ENCODE measurements at regions not wholly inside any gene's neighbourhood (a gene's known extent, or its start where the extent isn't known, plus 50 kb on each side); places are given as distances from the start of the nearest gene placed in this dataset.

- Histone ChIP-seq H3K9ac (no peak overlapping the region), H3K79me2 (ENCODE audit: insufficient read depth, low read depth) (no peaks in the 10 kb centered on the region), H2AFZ (ENCODE audit: low read depth) (no peak overlapping the region), H4K20me1 (ENCODE audit: insufficient read depth) (no peaks in the 10 kb centered on the region), H3K4me2 (no peak overlapping the region), H3K27ac (no peak overlapping the region), H3K27me3 (ENCODE audit: insufficient read depth, low read depth) (no peaks in the 10 kb centered on the region), H3K4me3 (IDR thresholded peaks at IDR 0.05; ENCODE audit: insufficient read depth, low read depth, low read length) (no peak overlapping the region), H3K4me1 (ENCODE audit: low read depth, poor library complexity, severe bottlenecking) (no peaks in the 10 kb centered on the region), H3K36me3 (ENCODE audit: insufficient read depth) (no peaks in the 10 kb centered on the region)
- no peak for TF ChIP-seq CTCF (conservative IDR thresholded peaks at IDR 0.05; ENCODE audit: low read depth, low read length)
These were observed 995.7 kb upstream of the PRKX start for GRCh38 chrX:4708970-4709760.

- no peaks in the 10 kb centered on the region for H3K27me3 ChIP-seq (ENCODE audit: insufficient read depth, low read depth)
- no peak for TF ChIP-seq CTCF (conservative IDR thresholded peaks at IDR 0.05; ENCODE audit: low read depth, low read length)
- H2AFZ ChIP-seq (ENCODE audit: low read depth) = no peak overlapping the region
- no peak overlapping the region for H3K9ac ChIP-seq
- H3K79me2 ChIP-seq (ENCODE audit: insufficient read depth, low read depth) = no peaks in the 10 kb centered on the region
- no peaks in the 10 kb centered on the region for H4K20me1 ChIP-seq (ENCODE audit: insufficient read depth)
- H3K4me1 ChIP-seq (ENCODE audit: low read depth, poor library complexity, severe bottlenecking) = no peaks in the 10 kb centered on the region
- H3K36me3 ChIP-seq (ENCODE audit: insufficient read depth) = no peaks in the 10 kb centered on the region
- H3K4me3 ChIP-seq (IDR thresholded peaks at IDR 0.05; ENCODE audit: insufficient read depth, low read depth, low read length) = no peak overlapping the region
- no peak overlapping the region for H3K4me2 ChIP-seq
- H3K27ac ChIP-seq = no peak overlapping the region
These were observed 993.5 kb upstream of the PRKX start for GRCh38 chrX:4706961-4707360.

- Histone ChIP-seq H2AFZ (ENCODE audit: low read depth) (no peak overlapping the region), H3K4me1 (ENCODE audit: low read depth, poor library complexity, severe bottlenecking) (no peaks in the 10 kb centered on the region), H3K9ac (no peak overlapping the region), H3K36me3 (ENCODE audit: insufficient read depth) (no peaks in the 10 kb centered on the region), H3K4me3 (IDR thresholded peaks at IDR 0.05; ENCODE audit: insufficient read depth, low read depth, low read length) (no peak overlapping the region), H3K27ac (no peak overlapping the region), H3K27me3 (ENCODE audit: insufficient read depth, low read depth) (no peaks in the 10 kb centered on the region), H3K79me2 (ENCODE audit: insufficient read depth, low read depth) (no peaks in the 10 kb centered on the region), H4K20me1 (ENCODE audit: insufficient read depth) (no peaks in the 10 kb centered on the region), H3K4me2 (no peak overlapping the region)
- no peak for TF ChIP-seq CTCF (conservative IDR thresholded peaks at IDR 0.05; ENCODE audit: low read depth, low read length)
These were observed 977.1 kb upstream of the PRKX start for GRCh38 chrX:4690521-4690920.

- no peak overlapping the region for H3K4me2 ChIP-seq
- no peak for TF ChIP-seq CTCF (conservative IDR thresholded peaks at IDR 0.05; ENCODE audit: low read depth, low read length)
- H4K20me1 ChIP-seq (ENCODE audit: insufficient read depth) = no peaks in the 10 kb centered on the region
- H3K27ac ChIP-seq = no peak overlapping the region
- H3K9ac ChIP-seq = no peak overlapping the region
- H3K36me3 ChIP-seq (ENCODE audit: insufficient read depth) = no peaks in the 10 kb centered on the region
- no peak overlapping the region for H3K4me3 ChIP-seq (IDR thresholded peaks at IDR 0.05; ENCODE audit: insufficient read depth, low read depth, low read length)
- no peaks in the 10 kb centered on the region for H3K27me3 ChIP-seq (ENCODE audit: insufficient read depth, low read depth)
- no peaks in the 10 kb centered on the region for H3K79me2 ChIP-seq (ENCODE audit: insufficient read depth, low read depth)
- no peak overlapping the region for H2AFZ ChIP-seq (ENCODE audit: low read depth)
- H3K4me1 ChIP-seq (ENCODE audit: low read depth, poor library complexity, severe bottlenecking) = no peaks in the 10 kb centered on the region
These were observed 969.2 kb upstream of the PRKX start for GRCh38 chrX:4682636-4683035.
